Sigmoid colon (tissue), 4 donors: ENCODE measurements at regions not wholly inside any gene's neighbourhood (a gene's known extent, or its start where the extent isn't known, plus 50 kb on each side); places are given as distances from the start of the nearest gene placed in this dataset.

Experiments
- CTCF ChIP-seq, 4 experiments: fragments of 450-650 bp in 3 of 4; fragments of 200-600 bp in 1 of 4; IDR thresholded peaks; one replicate each; pipeline ENCODE4 v1.5.1; 2016 to 2019; ENCODE audit warnings: antibody characterized with exemption in 4 of 4, mild to moderate bottlenecking in 3 of 4, moderate library complexity in 2 of 4
- EP300 ChIP-seq, 4 donors: sonication (generic); formaldehyde crosslinking; IDR thresholded peaks; one replicate each; pipeline ENCODE4 v1.6.1; 2017; ENCODE audit warnings: antibody characterized with exemption in 4 of 4
- POLR2A ChIP-seq, 2 donors: fragments of 450-650 bp; IDR thresholded peaks; one replicate each; pipeline ENCODE4 v1.6.1; 2016; ENCODE audit warnings: antibody characterized with exemption in 2 of 2, mild to moderate bottlenecking in 2 of 2, moderate library complexity in 2 of 2
- POLR2AphosphoS5 ChIP-seq, 4 donors: sonication (generic); formaldehyde crosslinking; IDR thresholded peaks; one replicate each; pipeline ENCODE4 v1.6.1; 2017; ENCODE audit warnings: antibody characterized with exemption in 4 of 4

DNA sequence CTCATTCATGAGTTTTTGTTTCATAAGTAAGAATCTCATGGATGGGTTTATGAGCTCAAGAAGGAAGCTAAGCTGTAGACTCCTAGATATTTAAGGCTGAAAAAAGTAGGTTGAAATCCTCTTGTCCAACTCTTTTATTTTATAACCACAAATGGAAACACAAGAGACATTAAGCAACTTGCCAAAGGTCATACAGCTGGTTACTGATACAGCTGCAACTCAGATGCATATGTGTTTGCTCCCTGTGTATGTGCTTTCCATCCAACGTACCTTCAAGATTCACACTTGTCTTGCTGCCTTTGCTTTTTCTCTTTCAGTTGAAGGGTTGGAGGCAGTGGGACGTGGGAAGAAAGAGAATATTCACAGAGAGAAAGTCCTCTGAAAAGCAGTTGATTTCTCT is 153.5 kb upstream of the STMND1 start:
- TF ChIP-seq CTCF (IDR thresholded peaks at IDR 0.05): no peak
- TF ChIP-seq POLR2A (IDR thresholded peaks at IDR 0.05): no peak
- TF ChIP-seq EP300 (IDR thresholded peaks at IDR 0.05): no peak
- TF ChIP-seq POLR2AphosphoS5 (IDR thresholded peaks at IDR 0.05): no peak
